Left lung (tissue), 4 donors: ENCODE measurements at regions not wholly inside any gene's neighbourhood (a gene's known extent, or its start where the extent isn't known, plus 50 kb on each side); places are given as distances from the start of the nearest gene placed in this dataset.
A peak's percentile ranks its signal among the peaks of the same experiment; 100 is the strongest.
"Not testable (repeated sequence)": the region's sequence is repeated elsewhere in the genome, so short reads cannot be mapped to it uniquely, and the experiment has no call there.

Source experiments
- ATAC-seq: fragments of 200-7000 bp; cut with Tn5 transposase; one replicate; pipeline ENCODE4 v1.9.1; 2020; ENCODE audit warnings: moderate library complexity
- DNase-seq, 4 donors: peaks; one replicate each; pipeline ENCODE4 v3.0.0-alpha.2; 2013 to 2020
- H3K27ac ChIP-seq, 2 donors: fragments of 200-600 bp; sonication (generic) in 1 of 2; one replicate each; pipeline versions ENCODE4 v1.5.0 to v1.8.0; 2020 to 2021
- H3K27me3 ChIP-seq, 2 donors: fragments of 200-600 bp; sonication (generic) in 1 of 2; one replicate each; pipeline versions ENCODE4 v1.5.0 to v1.8.0; 2020 to 2021
- H3K36me3 ChIP-seq, 2 donors: fragments of 200-600 bp; sonication (generic) in 1 of 2; one replicate each; pipeline versions ENCODE4 v1.5.0 to v1.8.0; 2020 to 2021
- H3K4me1 ChIP-seq, 2 donors: fragments of 200-600 bp; one replicate each; pipeline ENCODE4 v1.8.0; 2021
- H3K4me3 ChIP-seq, 2 donors: fragments of 200-600 bp; sonication (generic) in 1 of 2; one replicate each; pipeline versions ENCODE4 v1.5.0 to v1.8.0; 2020 to 2021; ENCODE audit warnings: mild to moderate bottlenecking in 1 of 2
- H3K9me3 ChIP-seq, 2 donors: fragments of 200-600 bp; sonication (generic) in 1 of 2; one replicate each; pipeline versions ENCODE4 v1.5.0 to v1.8.0; 2020 to 2021
- CTCF ChIP-seq, 2 donors: fragments of 200-600 bp; sonication (generic) in 1 of 2; IDR thresholded peaks; one replicate each; pipeline versions ENCODE4 v1.5.0 to v1.8.0; 2021; ENCODE audit warnings: antibody characterized with exemption in 2 of 2
- intact Hi-C, 2 donors: fragments of 100-400 bp; cut with DNase I; formaldehyde crosslinking; loops; one replicate each; pipeline versions ENCODE4 v1.11.2 to v1.14.2; 2022
- donor health status: DM: no; HTN: yes; CAD: no.
- donor health status: DM: no; HTN: no; CAD: no.

DNA sequence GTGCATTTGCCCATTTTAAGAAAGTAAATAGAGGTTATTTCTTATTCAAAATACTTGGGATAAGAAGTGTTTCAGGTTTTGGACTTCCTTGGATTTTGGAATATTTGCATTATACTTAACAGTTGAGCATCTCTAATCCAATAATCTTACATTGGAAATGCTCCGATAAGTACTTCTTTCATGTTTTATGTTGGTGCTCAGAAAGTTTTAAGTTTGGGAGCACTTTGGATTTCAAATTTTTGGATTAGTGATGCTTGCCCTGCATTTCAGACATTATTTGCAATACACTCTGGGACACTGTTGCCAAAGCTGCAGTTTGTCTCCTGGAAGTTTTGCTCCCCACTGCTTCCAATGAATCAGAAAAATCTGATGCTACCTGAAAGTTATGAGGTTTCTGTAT is 691.9 kb upstream of the SLITRK6 start:
- DNase-seq (no peak), ATAC-seq (no peak)
- intact Hi-C loops, result no loop called here
- Histone ChIP-seq H3K9me3 (no peaks in the 10 kb centered on the region), H3K4me1 (no peaks in the 10 kb centered on the region), H3K27me3 (no peaks in the 10 kb centered on the region), H3K4me3 (no peak overlapping the region), H3K36me3 (no peaks in the 10 kb centered on the region), H3K27ac (no peak overlapping the region)
- TF ChIP-seq CTCF (IDR thresholded peaks at IDR 0.05), result no peak

DNA sequence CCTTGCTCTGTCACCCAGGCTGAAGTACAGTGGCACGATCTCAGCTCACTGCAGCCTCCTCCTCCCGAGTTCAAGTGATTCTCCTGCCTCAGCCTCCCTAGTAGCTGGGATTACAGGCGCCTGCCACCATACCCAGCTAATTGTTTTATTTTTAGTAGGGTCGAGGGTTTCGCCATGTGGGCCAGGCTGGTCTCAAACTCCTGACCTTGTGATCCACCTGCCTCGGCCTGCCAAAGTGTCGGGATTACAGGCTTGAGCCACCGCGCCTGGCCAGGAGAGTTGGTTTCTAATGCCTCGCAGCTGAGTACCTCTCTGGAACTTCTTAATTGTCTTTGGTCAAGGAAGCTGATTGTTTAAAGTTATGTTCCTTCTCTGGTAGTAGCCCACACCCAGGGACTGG is 702.7 kb upstream of the SLITRK6 start:
- H3K9me3 ChIP-seq, H3K27ac ChIP-seq, H3K27me3 ChIP-seq, H3K36me3 ChIP-seq, H3K4me3 ChIP-seq, H3K4me1 ChIP-seq, ATAC-seq, intact Hi-C loops: not testable (repeated sequence)
- peak in 1 of 4 donors; percentile 47 for DNase-seq

DNA sequence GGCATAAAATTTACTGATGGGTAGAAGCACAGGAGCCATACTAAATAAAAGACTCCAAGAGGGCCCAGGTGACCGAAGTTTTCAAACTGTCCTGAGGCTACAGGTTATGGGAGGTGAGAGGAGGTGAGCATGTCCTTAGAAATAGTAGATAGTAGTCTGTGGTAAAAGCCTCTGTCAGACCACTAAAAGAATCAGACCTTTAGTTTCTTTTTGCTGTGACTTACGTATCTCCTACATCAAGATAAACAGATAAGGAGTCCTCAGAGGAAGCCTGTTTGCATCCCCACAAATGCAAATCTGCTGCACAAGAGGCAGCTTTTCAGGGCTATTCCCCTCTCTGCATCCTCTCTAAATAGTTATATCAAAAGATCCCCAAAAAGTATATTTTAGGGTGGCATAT is 711.6 kb upstream of the SLITRK6 start:
- Histone ChIP-seq H3K27me3 (no peaks in the 10 kb centered on the region), H3K9me3 (peaks cover 0 to 15% of the 10 kb centered on the region in 2 donors), H3K36me3 (no peaks in the 10 kb centered on the region), H3K4me1 (no peaks in the 10 kb centered on the region), H3K27ac (no peak overlapping the region), H3K4me3 (no peak overlapping the region)
- ATAC-seq, result no peak
- no peak for DNase-seq
- intact Hi-C loops, result no loop called here
- no peak for TF ChIP-seq CTCF (IDR thresholded peaks at IDR 0.05)

DNA sequence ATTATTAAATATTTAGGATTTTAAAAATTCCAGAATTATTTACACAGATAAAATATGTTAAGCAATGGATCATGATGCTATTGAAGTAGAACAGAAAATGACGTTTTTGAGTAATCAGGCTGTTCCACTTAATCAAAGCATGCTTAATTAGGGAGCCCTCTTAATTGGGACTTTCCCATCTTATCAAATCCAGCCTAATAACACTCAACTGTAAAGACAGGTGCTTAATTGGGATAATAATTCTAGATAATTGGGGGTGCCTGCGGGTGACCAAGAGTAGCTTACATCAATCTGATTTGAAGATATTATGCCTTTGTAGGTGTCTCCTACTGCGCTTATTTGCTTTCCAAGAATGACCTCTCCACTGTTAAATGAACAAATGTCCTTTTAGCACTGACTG is 742.2 kb upstream of the SLITRK6 start:
- TF ChIP-seq CTCF (IDR thresholded peaks at IDR 0.05), result no peak
- H3K4me1 ChIP-seq, result no peaks in the 10 kb centered on the region
- intact Hi-C loops, result no loop called here

DNA sequence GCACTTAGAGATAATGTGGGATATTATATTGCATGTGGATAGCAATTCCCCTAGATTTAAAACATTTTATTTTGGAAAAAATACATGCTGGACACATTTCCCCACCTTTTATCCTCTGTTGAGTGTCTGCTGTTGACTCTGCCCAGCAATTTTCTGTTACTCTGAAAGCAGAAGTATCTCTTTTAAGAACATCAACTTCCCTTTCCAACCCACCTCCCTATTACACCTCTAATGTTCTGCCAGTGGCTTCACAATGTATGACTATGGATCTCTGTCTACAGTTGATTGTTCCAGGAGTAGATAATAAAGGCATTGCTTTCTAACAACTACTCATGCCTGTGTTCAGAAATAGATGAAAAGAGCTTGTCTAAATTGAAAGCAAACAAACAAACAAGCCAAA is 754.8 kb upstream of the SLITRK6 start:
- TF ChIP-seq CTCF (IDR thresholded peaks at IDR 0.05), result no peak
- Histone ChIP-seq H3K36me3 (no peaks in the 10 kb centered on the region), H3K4me3 (no peak overlapping the region), H3K27ac (no peak overlapping the region), H3K4me1 (no peaks in the 10 kb centered on the region), H3K9me3 (peaks cover 0 to 2% of the 10 kb centered on the region in 2 donors), H3K27me3 (no peaks in the 10 kb centered on the region)
- ATAC-seq (no peak), DNase-seq (no peak)
- intact Hi-C loops, result no loop called here

More for the DNA sequence above, 742.2 kb upstream of the SLITRK6 start:
- no peak for DNase-seq
- no peak for ATAC-seq
- no peaks in the 10 kb centered on the region for H3K36me3 ChIP-seq
- no peak overlapping the region for H3K27ac ChIP-seq
- H3K9me3 ChIP-seq, result no peaks in the 10 kb centered on the region
- no peaks in the 10 kb centered on the region for H3K27me3 ChIP-seq
- H3K4me3 ChIP-seq, result no peak overlapping the region

DNA sequence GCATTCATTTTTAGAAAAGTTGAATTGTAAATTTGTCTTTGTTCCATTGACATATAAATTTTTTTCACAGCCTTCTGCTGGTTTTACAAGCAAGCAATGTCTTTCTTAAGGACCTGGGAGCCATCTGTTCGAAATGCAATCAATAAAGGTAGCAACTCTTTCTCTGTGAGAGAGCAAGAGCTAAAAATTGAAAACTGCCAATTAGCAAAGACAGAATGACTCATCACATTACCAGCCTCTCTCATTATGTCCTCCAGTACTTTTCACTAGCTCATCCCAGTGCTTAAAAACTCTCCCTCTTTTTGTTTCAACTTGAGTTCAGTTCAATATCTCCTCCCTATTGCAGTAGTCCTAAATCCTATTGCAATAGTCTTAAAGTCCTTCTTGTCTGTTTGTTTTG is 760.7 kb upstream of the SLITRK6 start:
- Histone ChIP-seq H3K4me1 (no peaks in the 10 kb centered on the region), H3K4me3 (no peak overlapping the region), H3K36me3 (no peaks in the 10 kb centered on the region), H3K9me3 (peaks cover 0 to 5% of the 10 kb centered on the region in 2 donors), H3K27ac (no peak overlapping the region), H3K27me3 (no peaks in the 10 kb centered on the region)
- ATAC-seq (no peak), DNase-seq (no peak)
- intact Hi-C loops, result no loop called here
- TF ChIP-seq CTCF (IDR thresholded peaks at IDR 0.05), result no peak
